ENCODE measurements at regions not wholly inside any gene's neighbourhood (a gene's known extent, or its start where the extent isn't known, plus 50 kb on each side); places are given as distances from the start of the nearest gene placed in this dataset.

- TF ChIP-seq, protein P1, sequence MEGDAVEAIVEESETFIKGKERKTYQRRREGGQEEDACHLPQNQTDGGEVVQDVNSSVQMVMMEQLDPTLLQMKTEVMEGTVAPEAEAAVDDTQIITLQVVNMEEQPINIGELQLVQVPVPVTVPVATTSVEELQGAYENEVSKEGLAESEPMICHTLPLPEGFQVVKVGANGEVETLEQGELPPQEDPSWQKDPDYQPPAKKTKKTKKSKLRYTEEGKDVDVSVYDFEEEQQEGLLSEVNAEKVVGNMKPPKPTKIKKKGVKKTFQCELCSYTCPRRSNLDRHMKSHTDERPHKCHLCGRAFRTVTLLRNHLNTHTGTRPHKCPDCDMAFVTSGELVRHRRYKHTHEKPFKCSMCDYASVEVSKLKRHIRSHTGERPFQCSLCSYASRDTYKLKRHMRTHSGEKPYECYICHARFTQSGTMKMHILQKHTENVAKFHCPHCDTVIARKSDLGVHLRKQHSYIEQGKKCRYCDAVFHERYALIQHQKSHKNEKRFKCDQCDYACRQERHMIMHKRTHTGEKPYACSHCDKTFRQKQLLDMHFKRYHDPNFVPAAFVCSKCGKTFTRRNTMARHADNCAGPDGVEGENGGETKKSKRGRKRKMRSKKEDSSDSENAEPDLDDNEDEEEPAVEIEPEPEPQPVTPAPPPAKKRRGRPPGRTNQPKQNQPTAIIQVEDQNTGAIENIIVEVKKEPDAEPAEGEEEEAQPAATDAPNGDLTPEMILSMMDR (IDR thresholded peaks at IDR 0.05; ENCODE audit: unreplicated experiment): no peak
- H3K27me3 Mint-ChIP-seq: no peaks in the 10 kb centered on the region
- DNase-seq (ENCODE audit: low spot score, unreplicated experiment): no peak
- no peak overlapping the region for H3K4me3 Mint-ChIP-seq (ENCODE audit: low read depth)
- no peaks in the 10 kb centered on the region for H3K9me3 Mint-ChIP-seq (ENCODE audit: low read depth)
- H3K4me1 Mint-ChIP-seq (ENCODE audit: low read depth): peaks cover 9% of the 10 kb centered on the region
- H3K36me3 Mint-ChIP-seq (ENCODE audit: insufficient read depth): no peaks in the 10 kb centered on the region
- no peak overlapping the region for H3K27ac Mint-ChIP-seq
Observed at GRCh38 chr20:22652681-22653588, 68.6 kb upstream of the FOXA2 start.

GRCh38 chr20:22653658-22654642 is 69.6 kb upstream of the FOXA2 start:
- TF ChIP-seq, protein P1 (IDR thresholded peaks at IDR 0.05; ENCODE audit: unreplicated experiment): no peak
- Mint-ChIP-seq H3K36me3 (ENCODE audit: insufficient read depth) (no peaks in the 10 kb centered on the region), H3K4me1 (ENCODE audit: low read depth) (peaks cover 10% of the 10 kb centered on the region), H3K27me3 (no peaks in the 10 kb centered on the region), H3K4me3 (ENCODE audit: low read depth) (no peak overlapping the region), H3K27ac (no peak overlapping the region), H3K9me3 (ENCODE audit: low read depth) (no peaks in the 10 kb centered on the region)
- no peak for DNase-seq (ENCODE audit: low spot score, unreplicated experiment)

DNA sequence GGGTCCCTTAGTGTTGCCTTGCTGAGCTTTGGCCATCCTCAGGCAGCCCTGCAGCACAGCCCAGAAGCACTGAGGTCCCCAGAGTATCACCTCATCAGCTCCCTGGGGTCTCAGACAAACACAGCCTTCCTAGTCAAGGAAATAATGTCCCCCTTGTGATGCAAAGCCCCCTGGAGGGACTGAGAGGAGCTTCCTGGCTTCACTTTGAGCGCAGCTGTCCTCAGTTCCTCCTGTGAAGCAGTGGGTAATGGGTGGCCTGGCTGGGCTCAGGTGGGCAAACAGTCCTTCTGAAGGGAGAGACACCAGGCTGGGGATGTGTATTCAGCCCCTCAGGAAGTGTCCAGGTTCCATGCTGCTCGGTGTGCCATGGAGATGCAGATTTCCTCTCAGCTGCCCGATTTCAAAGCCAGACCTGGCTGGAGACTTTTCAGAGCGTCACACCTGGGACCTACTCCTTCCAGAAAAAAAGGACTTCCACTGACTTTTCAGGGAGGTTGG is 79.2 kb upstream of the FOXA2 start:
- Mint-ChIP-seq H3K4me3 (ENCODE audit: low read depth) (no peak overlapping the region), H3K36me3 (ENCODE audit: insufficient read depth) (no peaks in the 10 kb centered on the region), H3K27ac (no peak overlapping the region), H3K9me3 (ENCODE audit: low read depth) (peaks cover 6% of the 10 kb centered on the region), H3K4me1 (ENCODE audit: low read depth) (no peaks in the 10 kb centered on the region), H3K27me3 (peaks cover 21% of the 10 kb centered on the region)
- no peak for DNase-seq (ENCODE audit: low spot score, unreplicated experiment)
- TF ChIP-seq, protein P1 (IDR thresholded peaks at IDR 0.05; ENCODE audit: unreplicated experiment): no peak

- Mint-ChIP-seq H3K9me3 (ENCODE audit: low read depth) (peaks cover 25% of the 10 kb centered on the region), H3K36me3 (ENCODE audit: insufficient read depth) (peaks cover 1% of the 10 kb centered on the region)
Observed at GRCh38 chr20:22667198-22667597, 82.8 kb upstream of the FOXA2 start.

More at GRCh38 chr20:22667198-22667597, 82.8 kb upstream of the FOXA2 start:
- Mint-ChIP-seq H3K4me1 (ENCODE audit: low read depth) (no peaks in the 10 kb centered on the region), H3K4me3 (ENCODE audit: low read depth) (no peak overlapping the region), H3K27ac (no peak overlapping the region), H3K27me3 (peaks cover 21% of the 10 kb centered on the region)
- TF ChIP-seq, protein P1 (IDR thresholded peaks at IDR 0.05; ENCODE audit: unreplicated experiment): no peak
- no peak for DNase-seq (ENCODE audit: low spot score, unreplicated experiment)
